ENCODE measurements at regions not wholly inside any gene's neighbourhood (a gene's known extent, or its start where the extent isn't known, plus 50 kb on each side); places are given as distances from the start of the nearest gene placed in this dataset.

- Mint-ChIP-seq H3K27me3 (ENCODE audit: insufficient read depth, low read depth, poor library complexity) (peaks cover 4% of the 10 kb centered on the region), H3K9me3 (peaks cover 36% of the 10 kb centered on the region), H3K4me3 (no peak overlapping the region), H3K4me1 (no peaks in the 10 kb centered on the region), H3K36me3 (ENCODE audit: low read depth) (peaks cover 36% of the 10 kb centered on the region), H3K27ac (no peak overlapping the region)
- Histone ChIP-seq H2AFZ (no peak overlapping the region), H3K4me2 (no peak overlapping the region), H3K4me3 (no peak overlapping the region), H3K4me1 (ENCODE audit: insufficient read depth) (no peaks in the 10 kb centered on the region), H3K27me3 (ENCODE audit: insufficient read depth) (no peaks in the 10 kb centered on the region), H3K36me3 (ENCODE audit: insufficient read depth) (peaks cover 27% of the 10 kb centered on the region), H3K27ac (ENCODE audit: low read depth) (no peak overlapping the region), H3K9me2 (ENCODE audit: insufficient read depth) (0 out of 2 replicates have a peak, but pooled peaks cover 3% of the 10 kb centered on the region), H3K79me2 (replicated peaks; ENCODE audit: insufficient read depth) (no peaks in the 10 kb centered on the region), H4K20me1 (replicated peaks; ENCODE audit: insufficient read depth) (no peaks in the 10 kb centered on the region), H3F3A (replicated peaks; ENCODE audit: low read depth) (no peaks in the 10 kb centered on the region)
- DNase-seq (ENCODE audit: low spot score): no peak
- ATAC-seq: no peak
- no peak for TF ChIP-seq NANOG (IDR thresholded peaks at IDR 0.05; ENCODE audit: borderline replicate concordance)
- no peak for TF ChIP-seq JUNB (IDR thresholded peaks at IDR 0.05; ENCODE audit: unreplicated experiment)
- no peak for TF ChIP-seq CREB1 (CRISPR knock-in tag; IDR thresholded peaks at IDR 0.05; ENCODE audit: low read depth)
- TF ChIP-seq ZNF331 (CRISPR knock-in tag; IDR thresholded peaks at IDR 0.05; ENCODE audit: low read depth): no peak
- TF ChIP-seq ZNF114 (CRISPR knock-in tag; IDR thresholded peaks at IDR 0.05): no peak
- TF ChIP-seq EZH2phosphoT487 (IDR thresholded peaks at IDR 0.05; ENCODE audit: unreplicated experiment): no peak
- no peak for TF ChIP-seq STAT1 (IDR thresholded peaks at IDR 0.05; ENCODE audit: unreplicated experiment)
- TF ChIP-seq ZNF462 (CRISPR knock-in tag; IDR thresholded peaks at IDR 0.05): no peak
- TF ChIP-seq CTCF (conservative IDR thresholded peaks at IDR 0.05; ENCODE audit: low read depth in 2 of 2): no peak
- no peak for TF ChIP-seq ETS1 (IDR thresholded peaks at IDR 0.05)
- no peak for TF ChIP-seq POLR2AphosphoS5 (IDR thresholded peaks at IDR 0.05; ENCODE audit: low read depth)
- TF ChIP-seq EZH2 (IDR thresholded peaks at IDR 0.05; ENCODE audit: low read depth, unreplicated experiment): no peak
These were observed 175.7 kb upstream of the RND3 start for GRCh38 chr2:150663143-150663542.

Measured in GM23338 (cell line).